HG03135 (cell line): ENCODE measurements at regions not wholly inside any gene's neighbourhood (a gene's known extent, or its start where the extent isn't known, plus 50 kb on each side); places are given as distances from the start of the nearest gene placed in this dataset.
"Not testable (repeated sequence)": the region's sequence is repeated elsewhere in the genome, so short reads cannot be mapped to it uniquely, and the experiment has no call there.

Experiments
- ATAC-seq: cut with Tn5 transposase; IDR thresholded peaks from one replicate; pipeline ENCODE4 v1.9.1; 2021; ENCODE audit warnings: mild to moderate bottlenecking, moderate library complexity; ENCODE audit not compliant: unreplicated experiment

DNA sequence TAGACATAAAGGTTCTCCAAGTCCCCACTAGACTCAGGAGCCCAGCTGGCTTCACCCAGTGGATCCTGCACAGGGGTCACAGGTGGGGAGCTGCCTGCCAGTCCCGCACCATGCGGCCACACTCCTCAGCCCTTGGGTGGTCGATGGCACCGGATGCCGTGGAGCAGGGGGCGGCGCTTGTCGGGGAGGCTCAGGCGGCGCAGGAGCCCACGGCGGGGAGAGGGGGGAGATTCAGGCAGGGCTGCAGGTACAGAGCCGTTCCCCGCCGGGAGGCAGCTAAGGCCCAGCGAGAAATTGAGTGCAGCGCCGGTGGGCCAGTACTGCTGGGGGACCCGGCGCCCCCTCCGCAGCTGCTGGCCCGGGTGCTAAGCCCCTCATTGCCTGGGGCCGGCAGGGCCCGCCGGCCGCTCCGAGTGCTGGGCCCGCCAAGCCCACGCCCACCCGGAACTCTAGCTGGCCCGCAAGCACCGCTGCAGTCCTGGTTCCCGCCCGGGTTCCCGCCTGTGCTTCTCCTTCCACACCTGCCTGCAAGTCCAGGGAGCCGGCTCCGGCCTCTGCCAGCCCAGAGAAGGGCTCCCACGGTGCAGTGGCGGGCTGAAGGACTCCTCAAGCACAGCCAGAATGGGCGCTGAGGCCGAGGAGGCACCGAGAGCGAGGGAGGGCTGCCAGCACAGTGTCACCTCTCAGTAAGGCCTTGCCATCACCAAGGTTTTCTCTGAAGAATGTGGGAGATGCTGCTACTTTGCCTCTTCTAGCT is 58.4 kb upstream of the PPP1R12A start:
- ATAC-seq = no peak

DNA sequence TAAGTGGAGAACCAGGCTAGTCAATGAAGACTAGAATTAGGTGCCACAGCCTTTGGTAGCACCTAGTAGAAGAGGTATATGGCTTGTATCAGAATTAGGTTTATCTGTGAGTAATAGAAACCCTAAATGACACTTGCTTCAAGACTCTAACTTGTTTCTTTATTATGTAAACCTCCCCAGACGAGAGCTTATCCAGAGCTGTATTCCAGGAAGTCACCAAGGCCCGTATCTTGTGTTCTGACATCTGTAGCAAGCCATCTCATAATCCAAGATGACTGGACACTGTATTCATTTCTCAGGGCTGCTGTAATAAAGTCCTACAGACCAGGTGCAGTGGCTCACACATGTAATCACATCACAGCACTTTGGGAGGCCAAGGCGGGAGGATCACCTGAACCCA is 56.7 kb upstream of the PPP1R12A start:
- ATAC-seq = no peak

DNA sequence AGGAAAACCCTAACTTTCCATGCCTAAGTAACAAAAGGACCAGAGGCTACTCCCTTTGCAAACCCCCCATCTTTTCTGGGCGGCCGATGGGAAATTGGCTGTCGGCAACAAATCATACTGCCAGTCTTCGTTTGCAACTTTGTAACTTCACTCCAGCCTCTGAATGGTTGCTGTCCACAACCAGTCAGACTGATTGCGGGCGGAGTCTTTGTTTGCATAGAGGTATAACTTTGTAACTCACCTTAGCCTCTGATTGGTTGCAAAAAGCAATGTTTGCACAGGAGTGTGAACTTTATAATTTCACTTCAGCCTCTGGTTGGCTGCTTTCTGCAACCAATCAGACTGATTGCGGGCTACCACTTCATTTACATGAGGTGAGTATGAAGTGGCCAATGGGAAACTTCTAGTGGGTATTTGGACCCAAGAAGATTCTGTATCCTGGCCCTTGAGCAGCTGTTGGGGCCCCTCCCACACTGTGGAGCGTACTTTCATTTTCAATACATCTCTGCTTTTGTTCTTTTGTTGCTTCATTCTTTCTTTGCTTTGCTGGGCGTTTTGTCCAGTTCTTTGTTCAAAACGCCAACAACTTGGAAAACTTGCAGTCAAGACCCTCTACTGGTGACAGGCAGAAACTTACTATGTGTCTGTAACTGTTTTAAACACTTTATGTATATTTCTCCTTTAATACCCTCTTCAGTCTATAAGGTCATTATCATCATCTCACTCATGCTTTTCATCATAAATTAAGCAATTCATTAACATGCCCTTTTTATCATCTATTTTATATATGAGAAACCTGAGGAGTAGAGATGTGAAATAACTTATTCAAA is 55.8 kb upstream of the PPP1R12A start:
- not testable (repeated sequence) for ATAC-seq

DNA sequence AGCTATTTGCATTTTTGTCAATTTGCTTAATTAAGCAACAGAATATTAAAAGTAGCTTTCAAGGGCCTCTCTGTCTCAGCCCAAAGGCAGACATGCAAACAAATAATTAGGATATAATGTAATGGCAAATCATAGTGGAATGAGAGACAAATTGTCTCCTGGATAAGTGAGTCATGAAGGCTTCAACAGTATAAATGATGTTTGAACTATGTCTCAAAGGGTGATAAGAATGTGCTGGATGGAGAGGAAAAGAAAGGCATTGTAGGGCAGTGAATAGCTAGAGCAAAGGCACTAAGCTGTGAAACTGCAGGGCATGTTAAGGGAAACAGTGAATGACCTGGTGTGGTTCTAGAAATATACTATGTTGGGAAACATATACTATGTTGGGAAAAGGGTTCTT is 53.5 kb upstream of the PPP1R12A start:
- ATAC-seq = no peak

DNA sequence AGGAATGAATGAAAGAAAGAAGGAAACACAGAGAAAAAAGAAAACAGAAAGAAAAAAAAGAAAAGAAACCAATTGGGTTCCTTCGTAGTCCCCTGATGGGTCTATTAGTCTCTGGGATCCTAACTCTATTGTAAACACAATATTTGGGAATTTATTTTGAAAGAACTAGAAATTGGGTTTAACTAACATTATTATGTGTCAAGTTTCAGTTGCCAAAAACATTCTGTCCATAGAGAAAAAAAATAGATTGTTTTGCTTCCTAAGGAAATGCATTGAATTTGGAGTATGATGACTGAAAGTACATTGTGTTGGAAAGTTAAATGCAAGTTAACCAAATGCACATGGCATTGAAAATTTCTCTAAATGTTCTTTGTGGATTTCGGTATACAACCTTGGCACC is 52.8 kb upstream of the PPP1R12A start:
- no peak for ATAC-seq
